ENCODE measurements at regions not wholly inside any gene's neighbourhood (a gene's known extent, or its start where the extent isn't known, plus 50 kb on each side); places are given as distances from the start of the nearest gene placed in this dataset.

DNA sequence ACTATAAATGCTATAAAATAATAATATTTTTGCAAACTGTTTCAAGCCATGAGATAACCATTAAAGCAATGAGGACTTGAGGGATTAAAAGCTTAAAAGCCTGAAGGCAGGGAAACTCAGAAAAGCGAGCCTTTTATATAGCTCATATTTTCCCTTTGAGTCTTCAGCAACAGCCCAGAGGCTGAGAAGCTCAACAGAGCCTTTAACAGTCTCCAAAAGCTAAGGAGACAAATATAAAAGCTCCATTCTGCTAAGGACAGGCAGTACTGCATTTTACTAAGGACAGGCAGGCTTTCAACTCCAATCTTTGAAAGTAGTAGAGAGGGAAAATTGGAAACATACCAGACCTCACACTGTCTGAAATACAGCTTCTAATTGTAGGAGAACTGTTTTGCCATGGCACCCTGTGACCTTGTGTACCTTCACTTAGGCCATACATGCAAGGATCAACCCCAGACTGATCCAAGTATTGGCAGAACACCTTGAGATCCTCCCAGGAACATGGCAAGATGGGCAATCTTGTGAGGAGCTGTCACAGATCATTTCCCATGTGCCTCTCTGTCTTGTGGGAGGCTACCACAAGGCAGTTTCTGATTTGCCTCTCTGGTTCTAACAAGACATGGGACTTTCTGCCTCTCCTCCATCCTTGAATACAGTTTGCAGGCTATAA, 53.1 kb upstream of the ARNT2 start:
- in situ Hi-C loops (cut with HindIII; ENCODE audit: low pct_ligation_motif_present, low sequenced_read_pairs) = no loop called here
- DNase-seq = no peak
- no peak overlapping the region for H3K27ac ChIP-seq
- H3K4me3 ChIP-seq (ENCODE audit: low read depth, low read length) = no peak overlapping the region
- no peaks in the 10 kb centered on the region for H3K36me3 ChIP-seq (replicated peaks)
- H3K27me3 ChIP-seq (replicated peaks) = no peaks in the 10 kb centered on the region
- TF ChIP-seq, protein P1, sequence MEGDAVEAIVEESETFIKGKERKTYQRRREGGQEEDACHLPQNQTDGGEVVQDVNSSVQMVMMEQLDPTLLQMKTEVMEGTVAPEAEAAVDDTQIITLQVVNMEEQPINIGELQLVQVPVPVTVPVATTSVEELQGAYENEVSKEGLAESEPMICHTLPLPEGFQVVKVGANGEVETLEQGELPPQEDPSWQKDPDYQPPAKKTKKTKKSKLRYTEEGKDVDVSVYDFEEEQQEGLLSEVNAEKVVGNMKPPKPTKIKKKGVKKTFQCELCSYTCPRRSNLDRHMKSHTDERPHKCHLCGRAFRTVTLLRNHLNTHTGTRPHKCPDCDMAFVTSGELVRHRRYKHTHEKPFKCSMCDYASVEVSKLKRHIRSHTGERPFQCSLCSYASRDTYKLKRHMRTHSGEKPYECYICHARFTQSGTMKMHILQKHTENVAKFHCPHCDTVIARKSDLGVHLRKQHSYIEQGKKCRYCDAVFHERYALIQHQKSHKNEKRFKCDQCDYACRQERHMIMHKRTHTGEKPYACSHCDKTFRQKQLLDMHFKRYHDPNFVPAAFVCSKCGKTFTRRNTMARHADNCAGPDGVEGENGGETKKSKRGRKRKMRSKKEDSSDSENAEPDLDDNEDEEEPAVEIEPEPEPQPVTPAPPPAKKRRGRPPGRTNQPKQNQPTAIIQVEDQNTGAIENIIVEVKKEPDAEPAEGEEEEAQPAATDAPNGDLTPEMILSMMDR (IDR thresholded peaks at IDR 0.05; ENCODE audit: low read depth, low read length, missing control alignments) = no peak
